CD8-positive, alpha-beta memory T cell (primary cell): ENCODE measurements at regions not wholly inside any gene's neighbourhood (a gene's known extent, or its start where the extent isn't known, plus 50 kb on each side); places are given as distances from the start of the nearest gene placed in this dataset.

Experiments
- CTCF ChIA-PET: fragments of 350-600 bp; sonication (Branson Sonifier 250); formaldehyde crosslinking; loops from one replicate; lab custom pipeline; 2021; ENCODE audit warnings: antibody characterized with exemption; lab: Charles Lee
- POLR2A ChIA-PET: fragments of 350-600 bp; sonication (Branson Sonifier 250); formaldehyde crosslinking; loops from one replicate; lab custom pipeline; 2021; ENCODE audit warnings: antibody characterized with exemption; lab: Charles Lee
- DNase-seq, 5 donors: peaks; one replicate each; pipeline versions ENCODE4 v3.0.0 to v3.0.0-alpha.2; 2020 to 2022; ENCODE audit warnings: mixed read lengths in 1 of 5
- H3K27ac ChIP-seq: one replicate; pipeline ENCODE4 v1.7.0; 2013; ENCODE audit warnings: low read depth, mild to moderate bottlenecking, low read length, moderate library complexity
- H3K27me3 ChIP-seq: 2 replicates; pipeline ENCODE4 v1.7.0; 2013; ENCODE audit warnings: low read length, mild to moderate bottlenecking; ENCODE audit not compliant: insufficient read depth, poor library complexity, severe bottlenecking
- H3K36me3 ChIP-seq: 2 replicates; pipeline ENCODE4 v1.7.0; 2013; ENCODE audit warnings: mild to moderate bottlenecking, low read length, moderate library complexity; ENCODE audit not compliant: insufficient read depth
- H3K4me1 ChIP-seq: 2 replicates; pipeline ENCODE4 v1.7.0; 2013; ENCODE audit warnings: mild to moderate bottlenecking, low read length, moderate library complexity; ENCODE audit not compliant: insufficient read depth
- H3K4me3 ChIP-seq: 2 replicates; pipeline ENCODE4 v1.7.0; 2013; ENCODE audit warnings: mild to moderate bottlenecking, low read length
- H3K9me3 ChIP-seq: 2 replicates; pipeline ENCODE4 v1.7.0; 2013; ENCODE audit warnings: mild to moderate bottlenecking, low read length
- H3K27ac Mint-ChIP-seq, 8 donors: one replicate each; pipeline ENCODE4 v1.8.0; 2020 to 2021; ENCODE audit warnings: mixed read lengths in 8 of 8, mild to moderate bottlenecking in 6 of 8, inconsistent platforms in 3 of 8, moderate library complexity in 3 of 8
- H3K27me3 Mint-ChIP-seq, 2 donors: one replicate each; pipeline ENCODE4 v1.8.0; 2020 to 2021; ENCODE audit warnings: mixed read lengths in 2 of 2, mild to moderate bottlenecking in 1 of 2, moderate library complexity in 1 of 2
- H3K36me3 Mint-ChIP-seq, 3 donors: one replicate each; pipeline ENCODE4 v1.8.0; 2020 to 2021; ENCODE audit warnings: mixed read lengths in 3 of 3, inconsistent platforms in 1 of 3, mild to moderate bottlenecking in 1 of 3
- H3K4me1 Mint-ChIP-seq, 3 donors: one replicate each; pipeline ENCODE4 v1.8.0; 2020 to 2021; ENCODE audit warnings: mixed read lengths in 3 of 3, inconsistent platforms in 1 of 3, mild to moderate bottlenecking in 1 of 3
- H3K4me3 Mint-ChIP-seq, 7 donors: one replicate each; pipeline ENCODE4 v1.8.0; 2020 to 2021; ENCODE audit warnings: mixed read lengths in 7 of 7, mild to moderate bottlenecking in 6 of 7, moderate library complexity in 4 of 7, inconsistent platforms in 2 of 7
- H3K9me3 Mint-ChIP-seq, 5 donors: one replicate each; pipeline ENCODE4 v1.8.0; 2020 to 2022; ENCODE audit warnings: mixed read lengths in 5 of 5, mild to moderate bottlenecking in 3 of 5, moderate library complexity in 2 of 5, inconsistent platforms in 1 of 5

DNA sequence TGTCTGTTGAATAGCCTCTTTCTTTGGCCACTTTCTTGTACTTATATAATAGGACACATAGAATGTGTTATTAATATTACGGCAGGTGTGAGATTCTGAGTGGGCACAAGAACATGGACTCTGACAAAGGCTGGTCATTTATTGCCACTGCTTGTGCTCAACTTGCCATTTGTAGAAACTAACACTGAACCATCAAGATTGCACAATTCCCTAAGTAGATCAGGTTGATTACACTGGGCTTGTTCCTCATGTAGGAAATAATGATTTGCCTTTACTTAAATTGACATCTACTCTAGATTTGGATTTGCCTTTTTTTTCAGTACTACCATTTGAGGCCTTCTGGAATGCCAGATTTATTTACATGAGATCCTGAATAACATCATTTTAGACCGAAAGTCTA lies 342.7 kb upstream of the CWC22 start:
- H3K27ac Mint-ChIP-seq = no peak overlapping the region
- CTCF ChIA-PET = no interaction called here
- no peak for DNase-seq

DNA sequence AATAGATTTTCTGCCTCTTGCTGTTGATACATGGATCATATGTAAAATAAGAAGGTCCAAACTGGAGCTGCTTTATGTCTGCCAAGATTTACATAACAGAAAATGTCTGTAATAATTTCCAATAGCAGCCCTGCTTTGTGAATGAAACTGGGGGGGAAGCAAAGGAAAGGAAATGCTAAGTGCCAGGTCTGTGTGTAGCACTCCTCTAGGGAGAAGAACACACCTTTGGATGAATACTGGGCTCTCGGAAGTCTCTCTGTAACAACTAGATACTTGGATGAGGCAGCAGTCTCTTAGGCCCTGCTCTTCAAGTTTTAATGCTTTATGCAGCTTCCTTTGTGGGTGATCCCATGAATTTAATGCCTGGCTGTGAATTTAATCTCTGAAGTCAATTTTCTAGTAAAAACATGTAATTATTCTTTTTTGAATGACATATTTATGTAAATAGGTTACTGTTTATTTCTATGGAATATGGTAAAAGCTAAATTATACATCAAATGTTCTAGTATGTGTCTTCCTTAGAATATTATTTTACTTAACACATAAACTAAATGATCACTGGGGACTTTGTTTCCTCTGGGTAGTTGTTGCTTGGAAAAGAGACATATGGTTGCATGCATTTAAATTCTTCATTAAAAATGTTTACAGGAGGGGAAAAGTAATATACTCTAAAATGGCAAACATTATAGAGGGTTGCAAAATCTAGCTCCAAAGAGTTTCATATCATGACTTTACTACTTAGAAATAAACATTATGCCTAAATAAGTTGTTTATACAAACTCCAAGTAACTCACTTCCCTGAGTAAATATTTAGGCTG lies 336.6 kb upstream of the CWC22 start:
- no peaks in the 10 kb centered on the region for H3K4me1 Mint-ChIP-seq
- no peak overlapping the region for H3K4me3 Mint-ChIP-seq
- H3K36me3 Mint-ChIP-seq = no peaks in the 10 kb centered on the region
- Histone ChIP-seq H3K4me3 (no peak overlapping the region), H3K36me3 (no peaks in the 10 kb centered on the region), H3K27ac (no peak overlapping the region), H3K9me3 (no peaks in the 10 kb centered on the region), H3K27me3 (no peaks in the 10 kb centered on the region), H3K4me1 (no peaks in the 10 kb centered on the region)
- no peak overlapping the region for H3K27ac Mint-ChIP-seq
- no peaks in the 10 kb centered on the region for H3K27me3 Mint-ChIP-seq
- ChIA-PET POLR2A (no interaction called here), CTCF (no interaction called here)
- H3K9me3 Mint-ChIP-seq = peaks cover 2 to 17% (median 4%) of the 10 kb centered on the region in 5 donors
- DNase-seq = no peak

More for the DNA sequence above, 342.7 kb upstream of the CWC22 start:
- Mint-ChIP-seq H3K9me3 (peaks cover 0 to 17% (median 0%) of the 10 kb centered on the region in 5 donors), H3K4me3 (no peak overlapping the region), H3K4me1 (no peaks in the 10 kb centered on the region), H3K27me3 (no peaks in the 10 kb centered on the region), H3K36me3 (no peaks in the 10 kb centered on the region)
- no peak overlapping the region for H3K4me3 ChIP-seq
- no peak overlapping the region for H3K27ac ChIP-seq
- H3K36me3 ChIP-seq = no peaks in the 10 kb centered on the region
- POLR2A ChIA-PET = no interaction called here
- H3K4me1 ChIP-seq = no peaks in the 10 kb centered on the region
- H3K9me3 ChIP-seq = no peaks in the 10 kb centered on the region
- H3K27me3 ChIP-seq = no peaks in the 10 kb centered on the region

DNA sequence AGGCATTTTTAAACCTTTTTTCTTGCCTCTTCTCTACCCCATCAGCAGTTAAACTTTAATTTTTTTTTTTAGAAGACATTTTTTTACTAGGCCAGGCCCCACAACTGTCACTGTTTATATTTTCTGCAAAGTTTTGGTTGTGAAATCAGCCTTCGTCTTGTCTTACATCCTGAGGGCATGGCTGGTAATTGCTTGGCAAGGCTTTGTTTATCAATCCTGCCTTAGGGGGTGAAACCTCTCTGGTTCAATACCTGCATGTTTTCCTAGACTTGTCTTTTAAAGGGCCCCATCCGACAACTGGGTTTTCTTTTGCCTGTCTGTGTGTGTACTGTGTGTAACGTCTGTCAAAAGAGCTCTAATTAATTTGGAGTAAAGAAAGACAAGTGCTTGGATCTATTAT lies 330.0 kb upstream of the CWC22 start:
- POLR2A ChIA-PET = no interaction called here
- no peak for DNase-seq
- peaks cover 0 to 15% (median 0%) of the 10 kb centered on the region in 3 donors for H3K36me3 Mint-ChIP-seq
- H3K27ac Mint-ChIP-seq = no peak overlapping the region
- Histone ChIP-seq H3K27me3 (no peaks in the 10 kb centered on the region), H3K4me3 (no peak overlapping the region), H3K36me3 (no peaks in the 10 kb centered on the region), H3K4me1 (no peaks in the 10 kb centered on the region), H3K27ac (no peak overlapping the region), H3K9me3 (peaks cover 5% of the 10 kb centered on the region)
- no peak overlapping the region for H3K4me3 Mint-ChIP-seq
- peaks cover 0 to 2% of the 10 kb centered on the region in 2 donors for H3K27me3 Mint-ChIP-seq
- CTCF ChIA-PET = no interaction called here
- no peaks in the 10 kb centered on the region for H3K4me1 Mint-ChIP-seq
- peaks cover 26 to 42% (median 34%) of the 10 kb centered on the region in 5 donors for H3K9me3 Mint-ChIP-seq

DNA sequence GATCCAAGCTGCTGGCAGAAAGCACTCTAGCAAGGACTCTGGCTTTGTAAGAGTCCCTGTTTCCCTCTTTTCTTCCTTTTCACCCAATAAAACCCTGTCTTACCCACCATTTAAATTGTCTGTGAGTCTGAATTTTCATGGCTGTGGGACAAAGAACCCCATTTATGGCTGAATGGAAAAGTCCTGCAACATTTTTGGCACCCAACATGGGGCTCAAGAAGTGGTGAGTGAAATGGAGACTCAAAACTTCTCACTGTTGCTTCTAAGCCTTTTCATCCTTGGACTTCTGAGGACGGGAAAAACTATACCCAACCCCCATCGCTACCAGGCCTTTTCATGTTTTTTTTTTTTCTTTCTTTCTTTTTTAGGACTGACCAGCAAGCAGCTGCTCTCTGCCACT lies 329.5 kb upstream of the CWC22 start:
- Histone ChIP-seq H3K4me1 (no peaks in the 10 kb centered on the region), H3K9me3 (peaks cover 5% of the 10 kb centered on the region), H3K4me3 (no peak overlapping the region), H3K27me3 (no peaks in the 10 kb centered on the region), H3K27ac (no peak overlapping the region), H3K36me3 (no peaks in the 10 kb centered on the region)
- ChIA-PET CTCF (no interaction called here), POLR2A (no interaction called here)
- Mint-ChIP-seq H3K4me1 (no peaks in the 10 kb centered on the region), H3K27me3 (peaks cover 0 to 2% of the 10 kb centered on the region in 2 donors), H3K9me3 (peaks cover 26 to 42% (median 34%) of the 10 kb centered on the region in 5 donors), H3K4me3 (no peak overlapping the region), H3K27ac (no peak overlapping the region), H3K36me3 (peaks cover 0 to 15% (median 0%) of the 10 kb centered on the region in 3 donors)
- DNase-seq = no peak

DNA sequence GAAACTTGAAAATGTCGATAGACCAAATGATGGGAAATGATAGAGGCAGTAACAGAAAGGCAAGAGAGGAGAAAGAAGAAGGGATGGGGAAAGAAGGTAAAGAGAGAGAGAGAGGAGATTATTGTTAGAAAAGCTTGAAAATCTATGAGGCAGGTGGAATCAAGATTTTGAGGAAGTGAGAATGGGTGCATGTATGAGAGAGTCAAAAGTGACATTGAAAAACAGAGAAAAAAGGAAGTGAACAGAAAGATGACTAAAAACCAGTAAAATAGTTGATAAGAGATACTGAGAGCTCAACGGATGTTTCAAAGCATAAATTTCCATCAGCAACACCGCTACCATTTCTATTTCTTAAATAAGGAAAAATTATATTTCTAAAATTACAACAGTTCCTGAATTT lies 327.4 kb upstream of the CWC22 start:
- no peaks in the 10 kb centered on the region for H3K27me3 ChIP-seq
- no peaks in the 10 kb centered on the region for H3K4me1 ChIP-seq
- H3K36me3 ChIP-seq = no peaks in the 10 kb centered on the region
- Mint-ChIP-seq H3K36me3 (peaks cover 0 to 15% (median 0%) of the 10 kb centered on the region in 3 donors), H3K4me3 (no peak overlapping the region), H3K9me3 (peaks cover 26 to 40% (median 30%) of the 10 kb centered on the region in 5 donors), H3K27me3 (peaks cover 0 to 2% of the 10 kb centered on the region in 2 donors), H3K27ac (no peak overlapping the region), H3K4me1 (no peaks in the 10 kb centered on the region)
- no peak overlapping the region for H3K27ac ChIP-seq
- H3K4me3 ChIP-seq = no peak overlapping the region
- no peak for DNase-seq
- CTCF ChIA-PET = no interaction called here
- H3K9me3 ChIP-seq = peaks cover 5% of the 10 kb centered on the region
- POLR2A ChIA-PET = no interaction called here

DNA sequence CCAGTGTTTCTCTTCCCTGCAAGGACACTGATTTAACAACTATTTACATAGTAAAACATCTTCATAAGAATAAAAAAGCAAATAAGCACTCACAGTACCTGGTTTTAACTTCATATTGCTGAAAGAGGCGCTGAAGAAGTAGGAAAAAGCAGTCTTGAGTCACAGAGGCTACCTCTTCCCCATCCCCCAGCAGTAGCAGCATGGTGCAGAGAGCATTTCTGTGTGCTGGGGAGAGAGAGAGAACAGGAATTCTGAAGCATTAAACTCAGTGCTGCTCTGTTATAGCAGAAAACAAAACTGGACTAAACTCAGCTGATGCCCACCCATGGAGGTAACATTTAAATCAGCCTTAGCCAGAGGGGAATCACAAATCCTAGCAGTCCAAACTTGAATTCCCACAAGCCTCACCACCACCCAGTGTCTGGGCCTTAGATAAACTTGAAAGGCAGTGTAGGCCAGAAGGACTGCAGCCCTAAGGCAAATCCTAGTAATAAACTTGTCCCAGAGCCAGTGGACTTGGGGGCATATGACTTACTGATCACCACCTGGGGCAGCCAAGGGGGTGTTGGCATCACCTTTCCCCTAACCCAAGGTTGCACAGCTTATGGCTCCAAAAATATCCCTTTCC lies 321.8 kb upstream of the CWC22 start:
- CTCF ChIA-PET = no interaction called here
- Mint-ChIP-seq H3K4me1 (no peaks in the 10 kb centered on the region), H3K9me3 (peaks cover 0 to 12% (median 0%) of the 10 kb centered on the region in 5 donors)

DNA sequence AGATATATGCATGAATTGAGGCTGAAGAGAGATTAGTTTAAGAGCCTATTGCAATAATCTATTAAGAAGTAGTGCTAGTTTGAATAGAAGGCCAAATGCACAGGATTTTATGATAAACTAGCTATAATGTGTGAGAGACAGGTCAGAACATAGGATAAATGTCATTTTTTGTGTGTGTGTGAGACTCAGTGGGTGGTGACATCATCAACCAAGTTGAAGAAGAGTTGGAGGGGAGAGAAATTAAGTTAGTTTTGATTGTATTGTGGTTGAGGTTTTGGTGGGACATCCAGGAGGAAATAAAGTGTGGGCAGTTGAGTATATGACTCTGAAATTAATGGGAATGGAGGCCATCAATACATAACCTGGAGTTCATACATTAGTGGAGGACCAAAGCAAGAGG lies 320.1 kb upstream of the CWC22 start:
- DNase-seq = no peak
- no peaks in the 10 kb centered on the region for H3K9me3 ChIP-seq
- Mint-ChIP-seq H3K27ac (no peak overlapping the region), H3K4me1 (no peaks in the 10 kb centered on the region), H3K4me3 (no peak overlapping the region), H3K9me3 (peaks cover 0 to 4% (median 0%) of the 10 kb centered on the region in 5 donors), H3K27me3 (peaks cover 0 to 9% of the 10 kb centered on the region in 2 donors), H3K36me3 (no peaks in the 10 kb centered on the region)
- no peaks in the 10 kb centered on the region for H3K4me1 ChIP-seq
- no peaks in the 10 kb centered on the region for H3K27me3 ChIP-seq
- H3K4me3 ChIP-seq = no peak overlapping the region
- CTCF ChIA-PET = no interaction called here
- no peak overlapping the region for H3K27ac ChIP-seq
- POLR2A ChIA-PET = no interaction called here
- H3K36me3 ChIP-seq = no peaks in the 10 kb centered on the region

More for the DNA sequence above, 321.8 kb upstream of the CWC22 start:
- no peaks in the 10 kb centered on the region for H3K36me3 ChIP-seq
- no peak overlapping the region for H3K4me3 ChIP-seq
- POLR2A ChIA-PET = no interaction called here
- H3K4me1 ChIP-seq = no peaks in the 10 kb centered on the region
- Mint-ChIP-seq H3K27me3 (peaks cover 0 to 9% of the 10 kb centered on the region in 2 donors), H3K36me3 (no peaks in the 10 kb centered on the region), H3K27ac (peak overlapping the region in 1 of 8 donors; percentile 12), H3K4me3 (no peak overlapping the region)
- DNase-seq = no peak
- no peaks in the 10 kb centered on the region for H3K9me3 ChIP-seq
- H3K27ac ChIP-seq = no peak overlapping the region
- H3K27me3 ChIP-seq = no peaks in the 10 kb centered on the region

DNA sequence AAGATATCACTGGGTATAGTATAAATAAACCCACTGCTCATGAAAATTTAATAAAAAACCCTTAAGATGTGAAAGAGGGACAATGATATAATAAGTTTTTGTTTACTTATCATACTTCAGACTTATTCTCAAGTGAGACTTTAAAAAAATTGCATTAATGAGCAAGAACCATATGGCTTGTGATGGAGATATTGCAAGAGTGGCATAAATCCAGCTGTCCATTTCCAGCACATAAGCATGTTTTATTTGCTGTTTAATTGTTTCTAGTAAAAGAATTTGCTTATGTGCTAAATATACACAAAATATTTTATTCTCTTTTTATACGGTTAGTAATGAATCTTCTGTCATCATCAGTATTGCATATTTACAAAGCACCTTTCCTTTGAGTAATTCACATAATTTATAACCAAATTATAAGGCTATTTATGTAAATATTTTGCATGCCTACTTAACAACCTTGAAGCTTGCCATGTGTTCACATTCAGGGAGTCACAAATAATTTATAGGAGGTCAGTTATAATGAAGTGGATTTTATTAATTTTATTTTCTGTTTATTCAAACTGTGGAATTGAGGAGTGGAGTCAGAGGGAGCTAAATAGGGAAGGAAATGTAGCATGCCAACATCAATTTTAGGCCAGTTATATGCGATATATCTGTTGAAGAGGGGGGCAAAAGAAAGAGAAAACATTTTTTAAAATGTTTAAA lies 318.5 kb upstream of the CWC22 start:
- H3K9me3 ChIP-seq = no peaks in the 10 kb centered on the region
- H3K4me1 ChIP-seq = no peaks in the 10 kb centered on the region
- no peak overlapping the region for H3K27ac ChIP-seq
- H3K9me3 Mint-ChIP-seq = peaks cover 0 to 5% (median 0%) of the 10 kb centered on the region in 5 donors
- H3K4me3 ChIP-seq = no peak overlapping the region
- H3K36me3 Mint-ChIP-seq = no peaks in the 10 kb centered on the region
- peaks cover 0 to 9% of the 10 kb centered on the region in 2 donors for H3K27me3 Mint-ChIP-seq
- POLR2A ChIA-PET = no interaction called here
- H3K36me3 ChIP-seq = no peaks in the 10 kb centered on the region
- H3K4me3 Mint-ChIP-seq = no peak overlapping the region
- H3K4me1 Mint-ChIP-seq = no peaks in the 10 kb centered on the region
- DNase-seq = no peak
- no peak overlapping the region for H3K27ac Mint-ChIP-seq
- no peaks in the 10 kb centered on the region for H3K27me3 ChIP-seq
- CTCF ChIA-PET = no interaction called here
